Muscle of leg (tissue), 3 donors: ENCODE measurements at regions not wholly inside any gene's neighbourhood (a gene's known extent, or its start where the extent isn't known, plus 50 kb on each side); places are given as distances from the start of the nearest gene placed in this dataset.

ENCODE experiments used
- DNase-seq: peaks from one replicate; pipeline ENCODE4 v3.0.0; 2013
- H3K27ac ChIP-seq: one replicate; pipeline ENCODE4 v1.5.1; 2013; ENCODE audit warnings: mild to moderate bottlenecking, low read length, control low read depth
- H3K27me3 ChIP-seq: one replicate; pipeline ENCODE4 v1.6.1; 2013; ENCODE audit warnings: low read length; ENCODE audit not compliant: control insufficient read depth, insufficient read depth
- H3K36me3 ChIP-seq: one replicate; pipeline ENCODE4 v1.6.1; 2013; ENCODE audit warnings: low read length; ENCODE audit not compliant: control insufficient read depth, insufficient read depth
- H3K4me1 ChIP-seq: one replicate; pipeline ENCODE4 v1.6.1; 2013; ENCODE audit warnings: low read length; ENCODE audit not compliant: control insufficient read depth, insufficient read depth
- H3K4me3 ChIP-seq: one replicate; pipeline ENCODE4 v1.5.1; 2013; ENCODE audit warnings: low read length, control low read depth
- H3K9me3 ChIP-seq: replicated peaks from 2 replicates; pipeline ENCODE4 v1.6.1; 2013; ENCODE audit warnings: low read depth, low read length; ENCODE audit not compliant: control insufficient read depth
- WGBS: methylation state at CpG from one replicate; pipeline ENCODE4 v1.1.5; 2013; ENCODE audit warnings: missing lambda C conversion rate; ENCODE audit not compliant: insufficient coverage; 5-methylcytosine and 5-hydroxymethylcytosine counted together

DNA sequence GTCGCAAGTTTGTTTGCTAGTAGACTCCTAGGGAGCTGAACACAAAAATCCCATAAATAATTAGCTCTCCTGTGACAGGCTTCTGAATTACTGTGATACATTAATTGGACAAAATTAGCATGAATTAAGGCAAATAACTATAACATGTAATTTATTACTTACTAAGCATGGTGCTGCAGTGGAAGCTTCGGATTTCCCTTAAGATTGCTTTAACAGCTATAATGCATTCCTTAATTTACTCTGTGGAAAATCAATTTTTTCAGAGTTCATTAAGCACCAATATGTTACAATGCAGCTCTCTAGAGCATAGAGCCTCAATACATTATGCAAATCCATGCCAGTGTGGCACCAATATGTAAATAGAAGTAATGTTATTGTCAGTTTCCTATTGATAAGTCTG, 201.5 kb downstream of the MDFIC start:
- Histone ChIP-seq H3K4me1 (no peaks in the 10 kb centered on the region), H3K9me3 (no peaks in the 10 kb centered on the region), H3K27me3 (no peaks in the 10 kb centered on the region), H3K36me3 (no peaks in the 10 kb centered on the region), H3K4me3 (no peak overlapping the region), H3K27ac (no peak overlapping the region)
- no peak for DNase-seq
- no CpG with 5 or more reads among the region's 2 CpGs for WGBS

DNA sequence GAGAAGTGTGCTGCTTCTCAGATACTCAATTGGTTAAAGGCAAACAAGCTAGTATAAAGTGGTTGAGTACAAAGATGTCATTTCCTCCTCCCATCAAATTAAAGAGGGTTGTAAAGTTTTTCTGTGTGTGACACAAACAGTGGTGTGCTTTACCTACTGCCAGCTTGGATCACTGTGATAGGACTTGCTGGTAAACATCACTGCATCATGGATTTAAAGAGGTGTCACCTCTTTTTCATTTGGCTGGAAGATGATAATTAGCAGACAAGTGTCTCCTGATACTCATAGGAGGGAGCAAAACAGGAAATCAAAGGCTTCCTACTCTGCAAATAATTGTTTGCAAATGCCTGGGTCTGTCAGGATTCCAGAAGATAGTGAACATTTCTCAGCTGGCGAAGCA, 200.5 kb downstream of the MDFIC start:
- Histone ChIP-seq H3K4me3 (no peak overlapping the region), H3K9me3 (no peaks in the 10 kb centered on the region), H3K4me1 (no peaks in the 10 kb centered on the region), H3K27me3 (no peaks in the 10 kb centered on the region), H3K27ac (no peak overlapping the region), H3K36me3 (no peaks in the 10 kb centered on the region)
- WGBS: no CpG with 5 or more reads among the region's 1 CpG
- DNase-seq: no peak

DNA sequence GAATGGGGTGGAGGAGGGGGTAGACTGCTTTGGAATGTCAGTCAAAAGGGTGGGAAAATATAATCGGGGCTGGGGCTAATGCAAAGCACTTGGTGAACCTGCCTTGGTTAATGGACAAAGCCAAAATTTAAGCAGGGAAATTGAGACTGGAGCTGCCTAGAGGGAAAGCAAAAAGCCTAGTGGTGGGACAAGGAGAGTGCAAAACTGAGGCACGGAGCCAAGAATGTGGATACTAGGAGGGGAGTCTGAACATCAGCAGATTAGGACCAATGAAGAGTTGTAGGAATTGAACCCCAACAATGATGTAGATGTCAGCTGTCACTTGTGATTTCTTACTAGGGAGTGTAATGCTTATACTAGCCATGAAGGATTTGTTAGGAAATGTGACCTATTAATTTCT, 195.9 kb downstream of the MDFIC start:
- DNase-seq: no peak
- H3K36me3 ChIP-seq: no peaks in the 10 kb centered on the region
- no peaks in the 10 kb centered on the region for H3K4me1 ChIP-seq
- no peak overlapping the region for H3K4me3 ChIP-seq
- H3K27me3 ChIP-seq: no peaks in the 10 kb centered on the region
- WGBS: 82% methylated on average over 2 of the region's 2 CpGs
- no peaks in the 10 kb centered on the region for H3K9me3 ChIP-seq
- no peak overlapping the region for H3K27ac ChIP-seq

DNA sequence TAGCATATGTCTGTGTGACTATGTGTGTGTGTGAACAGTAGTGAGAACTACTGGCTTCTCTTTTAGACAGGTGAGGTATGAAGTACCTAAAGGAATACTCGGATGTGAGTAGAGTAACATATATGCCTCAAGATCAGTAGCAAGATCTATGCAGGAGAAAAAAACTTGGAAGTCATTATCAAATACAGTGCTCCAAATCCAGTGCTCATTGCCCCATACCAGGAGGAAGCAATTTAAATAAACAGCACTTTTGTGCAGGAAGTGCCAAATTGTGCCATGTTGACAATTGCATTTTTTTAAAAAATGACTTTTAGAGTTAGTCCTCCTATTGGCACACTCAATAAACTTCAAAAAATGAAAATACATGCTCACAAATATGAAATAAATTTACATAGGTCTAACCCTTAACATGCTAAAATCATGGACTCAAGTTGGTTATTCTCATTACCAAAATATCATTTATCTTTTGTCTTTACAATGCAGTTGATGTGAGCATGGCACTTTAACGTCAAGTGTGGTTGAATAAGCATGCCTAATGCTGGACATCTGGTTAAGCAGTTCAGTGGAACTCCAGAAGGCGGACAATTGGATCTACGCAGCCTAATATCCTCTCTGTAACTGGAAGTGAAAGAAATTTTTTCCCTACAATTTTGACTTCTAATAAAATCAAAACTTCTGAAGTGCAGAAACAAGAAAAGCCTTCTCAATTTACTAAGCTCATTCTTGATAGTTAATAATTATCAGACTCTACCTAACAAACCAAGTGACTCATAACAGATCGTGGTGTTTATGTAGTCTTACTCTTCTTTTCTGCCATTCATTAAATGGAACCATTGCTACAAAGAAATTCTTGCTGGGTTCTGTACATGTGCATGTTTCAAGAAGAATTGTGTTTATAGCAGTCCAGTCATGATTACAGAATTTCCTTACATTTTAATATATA, 195.2 kb downstream of the MDFIC start:
- H3K4me3 ChIP-seq: no peak overlapping the region
- WGBS: no CpG with 5 or more reads among the region's 5 CpGs
- H3K27ac ChIP-seq: no peak overlapping the region
- H3K36me3 ChIP-seq: no peaks in the 10 kb centered on the region
- peak; percentile 8 for DNase-seq
- H3K4me1 ChIP-seq: no peaks in the 10 kb centered on the region
- H3K27me3 ChIP-seq: no peaks in the 10 kb centered on the region
- no peaks in the 10 kb centered on the region for H3K9me3 ChIP-seq

DNA sequence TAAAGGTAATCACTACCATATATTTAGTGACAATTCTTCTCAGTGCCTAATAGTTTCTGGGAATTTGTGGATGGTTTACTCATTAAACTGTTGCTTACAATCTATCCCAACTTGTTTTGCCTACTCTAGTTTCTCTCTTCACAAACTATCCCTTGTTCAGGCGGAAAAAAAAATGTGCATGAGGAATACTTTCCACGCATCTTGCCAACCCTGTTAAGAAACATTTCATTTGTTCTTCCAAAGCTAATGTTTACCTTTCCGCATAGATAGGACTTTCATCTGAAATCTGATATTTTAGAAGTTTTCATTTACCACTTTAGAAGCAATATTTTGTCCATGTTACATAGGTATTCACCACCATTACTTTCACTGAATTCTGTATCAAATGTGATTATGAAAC, 191.9 kb downstream of the MDFIC start:
- whole genome bisulfite sequencing: no CpG with 5 or more reads among the region's 3 CpGs
- DNase-seq: peak; percentile 46
- H3K36me3 ChIP-seq: no peaks in the 10 kb centered on the region

DNA sequence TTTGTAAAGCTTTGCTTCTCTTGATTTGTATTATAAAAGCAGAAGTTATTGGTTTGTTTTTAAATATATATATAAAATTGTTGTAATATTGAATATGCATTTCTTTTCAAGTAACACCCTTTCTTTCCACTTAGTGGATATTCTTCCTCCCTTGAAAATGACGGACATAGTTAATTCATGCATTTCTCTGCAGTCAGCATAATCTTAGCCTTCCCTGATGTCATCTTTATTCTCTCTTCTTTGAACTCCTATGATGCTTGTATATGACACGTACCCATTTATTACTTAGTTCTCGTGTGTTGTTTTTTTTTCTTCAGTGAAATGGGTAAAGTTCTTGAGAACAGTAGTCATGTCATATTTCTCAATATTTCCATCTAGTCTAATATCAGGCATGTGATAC, 191.2 kb downstream of the MDFIC start:
- no peak for DNase-seq
- Histone ChIP-seq H3K36me3 (no peaks in the 10 kb centered on the region), H3K4me3 (no peak overlapping the region), H3K27me3 (no peaks in the 10 kb centered on the region), H3K4me1 (no peaks in the 10 kb centered on the region), H3K27ac (no peak overlapping the region), H3K9me3 (no peaks in the 10 kb centered on the region)
- no CpG with 5 or more reads among the region's 3 CpGs for WGBS

More for the DNA sequence above, 191.9 kb downstream of the MDFIC start:
- no peaks in the 10 kb centered on the region for H3K9me3 ChIP-seq
- H3K27me3 ChIP-seq: no peaks in the 10 kb centered on the region
- H3K4me1 ChIP-seq: no peaks in the 10 kb centered on the region
- no peak overlapping the region for H3K27ac ChIP-seq
- no peak overlapping the region for H3K4me3 ChIP-seq

DNA sequence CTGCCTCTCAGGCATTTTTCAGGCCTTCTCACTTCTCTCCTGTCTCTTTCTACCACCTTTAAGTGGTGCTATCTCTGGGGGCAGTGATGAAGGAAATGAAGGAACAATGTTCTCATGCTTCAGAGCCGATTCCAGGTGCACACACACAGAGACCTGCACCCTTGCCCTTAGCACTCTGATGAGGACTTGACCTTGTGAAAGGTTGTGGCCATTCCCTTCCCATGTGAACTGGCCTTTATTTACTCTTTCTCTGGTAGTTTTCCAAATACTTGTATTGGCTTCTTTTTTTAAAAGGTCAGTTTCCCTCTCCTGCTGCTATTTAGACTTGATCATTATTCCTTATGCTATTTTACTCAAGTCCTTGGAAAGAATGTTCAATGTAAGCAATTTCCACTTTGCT, 188.6 kb downstream of the MDFIC start:
- Histone ChIP-seq H3K27ac (no peak overlapping the region), H3K4me1 (no peaks in the 10 kb centered on the region), H3K9me3 (no peaks in the 10 kb centered on the region), H3K27me3 (no peaks in the 10 kb centered on the region), H3K4me3 (no peak overlapping the region), H3K36me3 (no peaks in the 10 kb centered on the region)
- peak; percentile 11 for DNase-seq
- WGBS: no CpG with 5 or more reads among the region's 1 CpG

DNA sequence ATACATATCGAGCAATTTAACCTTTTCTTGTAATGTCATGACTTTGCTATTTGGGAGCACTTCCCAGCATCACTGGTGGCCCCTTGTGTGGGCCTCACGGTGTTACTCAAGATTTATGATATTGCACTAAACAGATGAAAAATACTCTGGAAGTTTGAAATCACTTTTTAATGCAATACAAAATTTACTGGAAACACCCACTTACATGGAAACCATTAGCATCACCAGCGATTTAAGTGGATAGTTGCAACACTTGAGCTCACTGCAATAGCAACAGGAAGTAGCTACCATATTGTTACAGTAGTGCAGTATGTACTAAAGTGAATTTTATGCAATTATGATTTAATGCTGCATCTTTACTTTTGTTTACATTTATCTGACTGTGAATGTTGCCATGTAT, 184.4 kb downstream of the MDFIC start:
- Histone ChIP-seq H3K27ac (no peak overlapping the region), H3K36me3 (no peaks in the 10 kb centered on the region), H3K4me1 (no peaks in the 10 kb centered on the region), H3K4me3 (no peak overlapping the region), H3K27me3 (no peaks in the 10 kb centered on the region), H3K9me3 (no peaks in the 10 kb centered on the region)
- no CpG with 5 or more reads among the region's 3 CpGs for WGBS
- no peak for DNase-seq

DNA sequence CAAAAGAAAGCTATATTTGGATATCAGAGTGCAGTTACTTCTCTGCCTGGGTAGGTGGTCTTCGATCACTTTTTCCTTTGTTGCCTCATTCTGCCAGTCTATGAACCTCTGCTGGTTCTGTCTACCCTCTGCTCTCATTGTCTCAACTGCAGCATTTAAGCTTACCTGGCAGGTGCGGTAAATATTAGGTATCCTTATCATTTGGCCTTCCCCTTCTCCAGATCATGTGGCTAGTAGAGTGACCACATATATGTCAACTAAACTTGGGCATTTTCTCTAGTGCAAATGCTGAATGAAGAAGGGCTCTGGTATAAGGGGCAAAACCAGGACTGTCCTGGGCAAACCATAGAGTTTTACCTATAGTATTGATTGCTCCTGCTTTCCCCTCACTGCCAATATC, 180.8 kb downstream of the MDFIC start:
- no CpG with 5 or more reads among the region's 2 CpGs for WGBS

DNA sequence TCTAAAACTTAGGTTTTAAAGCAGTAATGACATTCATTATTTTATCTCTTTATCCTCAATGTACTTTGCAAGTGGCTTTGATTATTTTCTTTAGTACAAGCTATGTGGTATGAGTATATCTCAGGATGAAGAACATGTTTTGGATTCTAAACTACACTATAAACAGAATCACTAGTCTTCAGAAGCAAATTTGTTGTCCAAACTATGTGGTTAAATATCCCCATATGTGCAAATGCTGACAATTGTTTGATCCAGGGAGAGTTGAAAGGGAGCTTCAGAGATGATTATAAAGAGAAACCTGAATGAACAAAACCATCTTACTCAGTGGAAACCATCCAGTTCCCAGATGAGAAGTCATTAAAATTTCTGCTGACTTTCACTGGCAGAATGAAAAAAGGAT, 179.3 kb downstream of the MDFIC start:
- Histone ChIP-seq H3K9me3 (no peaks in the 10 kb centered on the region), H3K27me3 (no peaks in the 10 kb centered on the region), H3K27ac (no peak overlapping the region), H3K36me3 (no peaks in the 10 kb centered on the region), H3K4me3 (no peak overlapping the region), H3K4me1 (no peaks in the 10 kb centered on the region)
- DNase-seq: no peak

More for the DNA sequence above, 180.8 kb downstream of the MDFIC start:
- no peaks in the 10 kb centered on the region for H3K27me3 ChIP-seq
- no peaks in the 10 kb centered on the region for H3K4me1 ChIP-seq
- H3K36me3 ChIP-seq: no peaks in the 10 kb centered on the region
- H3K4me3 ChIP-seq: no peak overlapping the region
- H3K27ac ChIP-seq: no peak overlapping the region
- no peak for DNase-seq
- H3K9me3 ChIP-seq: no peaks in the 10 kb centered on the region

DNA sequence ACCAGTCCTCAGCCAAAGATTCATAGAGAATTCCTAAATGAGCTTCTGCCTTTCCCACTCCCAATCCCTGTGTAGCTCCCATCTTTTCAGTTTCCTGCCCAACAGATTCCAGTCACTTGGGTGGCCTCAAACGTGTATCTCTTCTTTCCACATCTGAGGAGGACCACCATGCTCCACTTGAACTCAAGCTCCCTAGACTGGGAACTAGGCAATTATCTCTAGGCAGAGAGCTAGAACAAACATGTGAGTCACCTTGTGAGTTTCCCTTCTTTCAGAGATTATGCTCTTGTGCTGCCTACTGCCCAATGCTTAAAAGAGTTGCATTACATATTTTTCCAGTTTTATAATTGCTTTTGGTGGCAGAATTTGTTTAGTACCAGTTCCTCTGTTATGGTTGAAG, 178.0 kb downstream of the MDFIC start:
- WGBS: 82% methylated on average over 1 of the region's 1 CpG
- H3K4me1 ChIP-seq: no peaks in the 10 kb centered on the region
- no peak for DNase-seq

More for the DNA sequence above, 178.0 kb downstream of the MDFIC start:
- Histone ChIP-seq H3K9me3 (no peaks in the 10 kb centered on the region), H3K27ac (no peak overlapping the region), H3K27me3 (no peaks in the 10 kb centered on the region), H3K4me3 (no peak overlapping the region), H3K36me3 (no peaks in the 10 kb centered on the region)
